HCT116 (cell line): ENCODE measurements at regions not wholly inside any gene's neighbourhood (a gene's known extent, or its start where the extent isn't known, plus 50 kb on each side); places are given as distances from the start of the nearest gene placed in this dataset.

Source experiments
- CEBPB ChIP-seq: IDR thresholded peaks from 2 replicates; pipeline ENCODE4 v1.6.1; 2012; ENCODE audit warnings: low read depth
- CTCF ChIP-seq, 3 experiments: fragments of 200-600 bp in 1 of 3; sonication (generic) in 1 of 3; IDR thresholded peaks in 2 of 3; conservative IDR thresholded peaks in 1 of 3; 2 replicates each; pipeline ENCODE4 v1.5.1; 2012 to 2017; ENCODE audit warnings: low read depth in 2 of 3, low read length in 2 of 3, antibody characterized with exemption in 1 of 3, borderline replicate concordance in 1 of 3, control low read depth in 1 of 3, mild to moderate bottlenecking in 1 of 3, mixed read lengths in 1 of 3, mixed run types in 1 of 3, moderate library complexity in 1 of 3; ENCODE audit not compliant: insufficient read depth in 1 of 3
- EZH2 ChIP-seq: fragments of 200-600 bp; sonication (generic); IDR thresholded peaks from 2 replicates; pipeline ENCODE4 v1.6.1; 2017; ENCODE audit warnings: antibody characterized with exemption, mixed run types
- MAX ChIP-seq: IDR thresholded peaks from 2 replicates; pipeline ENCODE4 v1.6.1; 2012
- POLR2AphosphoS5 ChIP-seq: IDR thresholded peaks from 2 replicates; pipeline ENCODE4 v1.6.1; 2011; ENCODE audit warnings: mild to moderate bottlenecking, low read depth, low read length, moderate library complexity
- REST ChIP-seq: IDR thresholded peaks from 2 replicates; pipeline ENCODE4 v1.6.1; 2012; ENCODE audit warnings: low read depth
- SIN3A ChIP-seq: IDR thresholded peaks from 2 replicates; pipeline ENCODE4 v1.6.1; 2012; ENCODE audit warnings: low read depth
- SP1 ChIP-seq: IDR thresholded peaks from 2 replicates; pipeline ENCODE4 v1.6.1; 2012; ENCODE audit warnings: low read depth
- SRF ChIP-seq: IDR thresholded peaks from 2 replicates; pipeline ENCODE4 v1.6.1; 2012; ENCODE audit warnings: low read depth
- YY1 ChIP-seq: IDR thresholded peaks from 2 replicates; pipeline ENCODE4 v1.6.1; 2011; ENCODE audit warnings: low read length, low read depth, moderate library complexity, mild to moderate bottlenecking; ENCODE audit not compliant: insufficient replicate concordance; ENCODE audit errors: extremely low read depth
- ZBTB33 ChIP-seq: IDR thresholded peaks from 2 replicates; pipeline ENCODE4 v1.6.1; 2011; ENCODE audit warnings: mild to moderate bottlenecking, low read length, moderate library complexity; ENCODE audit not compliant: insufficient replicate concordance; ENCODE audit errors: extremely low read depth
- ZNF274 ChIP-seq: fragments of 200-500 bp; sonication (Bioruptor generic); IDR thresholded peaks from 2 replicates; pipeline ENCODE4 v1.6.1; 2014; ENCODE audit warnings: mild to moderate bottlenecking, low read depth, low read length, inconsistent platforms

- TF ChIP-seq EZH2 = no peak
- no peak for TF ChIP-seq POLR2AphosphoS5
- TF ChIP-seq YY1 = no peak
- TF ChIP-seq CEBPB = no peak
- TF ChIP-seq SRF = no peak
- no peak for TF ChIP-seq CTCF (IDR thresholded peaks at IDR 0.05 in 2 of 3, conservative IDR thresholded peaks at IDR 0.05 in 1 of 3; ENCODE audit: borderline replicate concordance in 1 of 3, insufficient read depth in 1 of 3, low read depth in 2 of 3, low read length in 2 of 3)
- no peak for TF ChIP-seq ZBTB33
- no peak for TF ChIP-seq SP1
- TF ChIP-seq MAX = no peak
- TF ChIP-seq SIN3A = no peak
- TF ChIP-seq REST = no peak
- TF ChIP-seq ZNF274 = no peak
These were observed 95.1 kb upstream of the GRAMD1B start for GRCh38 chr11:123334925-123335324.
